Transverse colon (tissue), 4 donors: ENCODE measurements at regions not wholly inside any gene's neighbourhood (a gene's known extent, or its start where the extent isn't known, plus 50 kb on each side); places are given as distances from the start of the nearest gene placed in this dataset.

Experiments
- EP300 ChIP-seq: sonication (generic); formaldehyde crosslinking; IDR thresholded peaks from one replicate; pipeline ENCODE4 v1.6.1; 2017; ENCODE audit warnings: antibody characterized with exemption, low read depth
- POLR2AphosphoS5 ChIP-seq, 3 donors: sonication (generic); formaldehyde crosslinking; IDR thresholded peaks; one replicate each; pipeline ENCODE4 v1.6.1; 2016; ENCODE audit warnings: antibody characterized with exemption in 3 of 3
- TF ChIP-seq, protein P1 (sequence below), 5 experiments: fragments of 200-600 bp in 3 of 5; fragments of 450-650 bp in 2 of 5; sonication (generic) in 3 of 5; IDR thresholded peaks; 1 replicate in 2 of 5; 2 replicates in 3 of 5; pipeline ENCODE4 v1.5.1; 2016 to 2017; ENCODE audit warnings: antibody characterized with exemption in 5 of 5, inconsistent platforms in 3 of 5, mild to moderate bottlenecking in 2 of 5, moderate library complexity in 1 of 5

DNA sequence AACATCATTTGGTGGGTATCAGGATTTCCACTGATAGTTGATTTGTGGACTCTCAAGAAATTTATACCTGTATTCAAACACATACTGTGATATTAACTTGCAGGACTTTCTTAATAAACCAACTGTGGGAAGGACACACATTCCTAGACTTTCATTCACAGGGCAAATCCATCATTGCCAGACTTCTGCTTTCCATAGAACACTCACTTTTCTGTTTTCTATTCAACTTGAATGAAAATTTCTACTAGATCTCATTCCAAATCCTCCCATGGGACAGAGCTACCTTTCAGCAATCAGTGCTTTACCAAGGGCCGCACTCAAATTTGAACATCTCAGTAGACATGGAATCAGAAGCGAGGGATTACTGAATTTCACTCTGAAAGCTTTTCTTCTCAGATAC lies 612.5 kb downstream of the IRS1 start:
- TF ChIP-seq, protein P1, sequence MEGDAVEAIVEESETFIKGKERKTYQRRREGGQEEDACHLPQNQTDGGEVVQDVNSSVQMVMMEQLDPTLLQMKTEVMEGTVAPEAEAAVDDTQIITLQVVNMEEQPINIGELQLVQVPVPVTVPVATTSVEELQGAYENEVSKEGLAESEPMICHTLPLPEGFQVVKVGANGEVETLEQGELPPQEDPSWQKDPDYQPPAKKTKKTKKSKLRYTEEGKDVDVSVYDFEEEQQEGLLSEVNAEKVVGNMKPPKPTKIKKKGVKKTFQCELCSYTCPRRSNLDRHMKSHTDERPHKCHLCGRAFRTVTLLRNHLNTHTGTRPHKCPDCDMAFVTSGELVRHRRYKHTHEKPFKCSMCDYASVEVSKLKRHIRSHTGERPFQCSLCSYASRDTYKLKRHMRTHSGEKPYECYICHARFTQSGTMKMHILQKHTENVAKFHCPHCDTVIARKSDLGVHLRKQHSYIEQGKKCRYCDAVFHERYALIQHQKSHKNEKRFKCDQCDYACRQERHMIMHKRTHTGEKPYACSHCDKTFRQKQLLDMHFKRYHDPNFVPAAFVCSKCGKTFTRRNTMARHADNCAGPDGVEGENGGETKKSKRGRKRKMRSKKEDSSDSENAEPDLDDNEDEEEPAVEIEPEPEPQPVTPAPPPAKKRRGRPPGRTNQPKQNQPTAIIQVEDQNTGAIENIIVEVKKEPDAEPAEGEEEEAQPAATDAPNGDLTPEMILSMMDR (IDR thresholded peaks at IDR 0.05), result no peak
- no peak for TF ChIP-seq POLR2AphosphoS5 (IDR thresholded peaks at IDR 0.05)
- no peak for TF ChIP-seq EP300
